Muscle of leg (tissue), 3 donors: ENCODE measurements at regions not wholly inside any gene's neighbourhood (a gene's known extent, or its start where the extent isn't known, plus 50 kb on each side); places are given as distances from the start of the nearest gene placed in this dataset.

Experiments used
- DNase-seq: peaks from one replicate; pipeline ENCODE4 v3.0.0; 2013
- H3K27ac ChIP-seq: one replicate; pipeline ENCODE4 v1.5.1; 2013; ENCODE audit warnings: mild to moderate bottlenecking, low read length, control low read depth
- H3K27me3 ChIP-seq: one replicate; pipeline ENCODE4 v1.6.1; 2013; ENCODE audit warnings: low read length; ENCODE audit not compliant: control insufficient read depth, insufficient read depth
- H3K36me3 ChIP-seq: one replicate; pipeline ENCODE4 v1.6.1; 2013; ENCODE audit warnings: low read length; ENCODE audit not compliant: control insufficient read depth, insufficient read depth
- H3K4me1 ChIP-seq: one replicate; pipeline ENCODE4 v1.6.1; 2013; ENCODE audit warnings: low read length; ENCODE audit not compliant: control insufficient read depth, insufficient read depth
- H3K4me3 ChIP-seq: one replicate; pipeline ENCODE4 v1.5.1; 2013; ENCODE audit warnings: low read length, control low read depth
- H3K9me3 ChIP-seq: replicated peaks from 2 replicates; pipeline ENCODE4 v1.6.1; 2013; ENCODE audit warnings: low read depth, low read length; ENCODE audit not compliant: control insufficient read depth
- WGBS: methylation state at CpG from one replicate; pipeline ENCODE4 v1.1.5; 2013; ENCODE audit warnings: missing lambda C conversion rate; ENCODE audit not compliant: insufficient coverage; 5-methylcytosine and 5-hydroxymethylcytosine counted together

DNA sequence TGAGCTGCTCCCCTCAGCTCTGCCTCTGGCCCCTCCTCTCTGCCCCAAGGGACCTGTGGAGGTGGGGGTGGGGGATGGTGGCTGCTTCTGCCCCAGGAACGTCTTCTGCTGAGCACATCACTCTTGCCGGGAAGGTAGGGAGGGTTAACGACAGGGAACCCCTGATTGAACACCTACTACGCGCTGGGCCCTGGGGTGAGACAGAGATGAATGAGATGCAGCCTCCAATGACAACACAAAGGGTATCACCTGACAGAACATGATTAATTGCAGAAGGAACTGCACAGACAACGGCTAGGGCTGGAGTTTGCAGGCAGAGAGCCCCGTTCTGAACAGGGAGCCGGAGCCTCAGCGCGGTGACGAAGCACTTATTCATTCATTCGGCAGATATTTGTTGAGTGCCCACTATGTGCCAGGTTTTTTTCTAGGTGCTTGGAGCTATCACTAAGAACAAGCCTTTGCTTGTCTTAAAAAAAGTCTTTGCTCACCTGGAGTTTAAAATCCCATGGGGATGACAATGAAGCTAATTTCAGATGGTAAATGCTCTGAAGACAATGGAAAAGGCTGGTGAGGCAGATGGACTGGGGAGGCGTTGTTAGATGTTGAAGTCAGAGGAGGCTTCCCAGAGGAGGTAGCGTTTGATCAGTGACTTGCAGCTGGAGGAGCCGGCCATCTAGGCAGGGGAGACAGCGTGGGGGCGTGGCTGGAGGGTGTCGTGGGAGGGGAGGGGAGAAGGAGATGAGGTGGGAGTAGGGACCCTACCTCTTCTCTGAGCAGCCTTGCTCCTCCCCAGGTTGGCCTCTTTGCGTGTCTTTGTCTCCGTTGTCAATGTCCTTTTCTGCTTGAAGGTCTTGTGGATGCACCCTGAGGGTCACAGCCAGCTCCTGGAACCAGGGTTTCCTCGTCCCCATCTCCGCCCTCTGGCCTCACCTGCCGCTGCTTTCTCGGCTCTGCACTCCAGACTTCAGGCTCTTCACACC lies 103.1 kb upstream of the CSF3R start:
- H3K27ac ChIP-seq = no peak overlapping the region
- no peak overlapping the region for H3K4me3 ChIP-seq
- no peaks in the 10 kb centered on the region for H3K36me3 ChIP-seq
- 27% methylated on average over 20 of the region's 24 CpGs for WGBS
- peaks cover 49% of the 10 kb centered on the region for H3K27me3 ChIP-seq
- H3K9me3 ChIP-seq = no peaks in the 10 kb centered on the region
- no peak for DNase-seq
- peaks cover 5% of the 10 kb centered on the region for H3K4me1 ChIP-seq

DNA sequence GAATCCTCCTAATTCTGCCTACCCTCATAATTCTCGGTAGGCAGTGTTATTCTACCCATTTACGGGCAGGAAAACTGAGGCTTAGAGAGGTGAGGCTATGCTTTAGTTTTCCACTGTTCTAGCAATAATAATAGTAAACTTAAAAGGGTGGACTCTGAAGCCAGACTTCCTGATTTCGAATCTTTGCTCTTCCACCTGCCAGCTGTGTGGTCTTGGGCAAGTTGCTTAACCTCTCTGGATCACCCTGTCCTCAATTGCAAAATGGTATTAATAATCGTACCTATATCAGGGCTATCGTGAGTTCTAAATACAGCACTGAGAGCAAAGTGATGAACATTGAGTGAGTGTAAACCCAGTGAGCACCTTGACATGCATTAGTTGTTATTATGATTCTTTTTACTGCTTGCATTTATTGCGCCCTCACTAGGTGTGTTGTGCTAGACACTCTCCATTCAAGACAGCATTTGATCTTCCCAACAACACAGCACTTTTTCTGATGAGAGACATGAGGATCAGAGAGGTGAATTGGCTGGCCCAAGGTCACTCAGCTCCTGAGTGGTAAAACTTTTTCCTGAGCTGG lies 102.3 kb upstream of the CSF3R start:
- Histone ChIP-seq H3K36me3 (no peaks in the 10 kb centered on the region), H3K4me1 (no peaks in the 10 kb centered on the region), H3K9me3 (no peaks in the 10 kb centered on the region), H3K27me3 (peaks cover 48% of the 10 kb centered on the region), H3K27ac (no peak overlapping the region), H3K4me3 (no peak overlapping the region)
- DNase-seq = no peak
- 60% methylated on average over 1 of the region's 6 CpGs for WGBS

DNA sequence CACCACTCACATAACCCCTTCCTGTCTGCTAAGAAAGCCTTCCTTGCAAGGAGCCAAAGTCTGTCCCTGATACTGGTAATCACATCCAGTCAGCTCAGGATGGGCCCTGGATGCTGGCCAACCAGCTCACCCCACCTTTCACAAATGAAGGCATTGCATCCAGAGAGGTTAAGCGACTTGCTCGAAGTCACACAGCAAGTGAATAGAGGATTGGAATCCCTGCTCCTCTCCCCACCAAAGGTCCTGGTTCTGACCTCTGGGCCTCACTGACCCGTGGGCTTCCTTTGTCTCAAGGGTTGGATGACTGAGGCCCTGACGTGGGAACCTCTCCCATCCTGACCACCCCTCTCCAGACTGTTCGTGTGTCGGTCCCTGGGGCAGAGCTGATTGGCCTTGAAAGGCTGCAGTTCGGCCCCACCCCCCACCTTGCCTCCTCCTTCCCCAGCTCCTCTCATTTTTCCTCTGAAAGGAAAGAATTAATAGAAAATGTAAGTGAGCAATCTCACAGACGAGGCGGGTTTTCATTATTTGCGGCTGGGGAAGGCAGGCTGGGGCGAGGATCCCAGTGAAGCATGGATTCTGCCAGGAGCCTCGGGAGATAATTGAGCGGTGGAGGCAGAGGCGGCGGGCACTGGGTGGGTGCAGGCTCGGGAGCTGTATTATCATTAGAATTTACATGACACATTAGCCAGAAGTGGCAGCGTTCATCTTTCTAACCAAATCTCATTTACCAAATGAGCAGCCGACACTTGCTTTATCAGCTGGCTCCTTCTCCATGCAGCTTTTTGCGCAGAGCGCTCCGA lies 101.5 kb upstream of the CSF3R start:
- WGBS = 64% methylated on average over 16 of the region's 21 CpGs
- DNase-seq = no peak

DNA sequence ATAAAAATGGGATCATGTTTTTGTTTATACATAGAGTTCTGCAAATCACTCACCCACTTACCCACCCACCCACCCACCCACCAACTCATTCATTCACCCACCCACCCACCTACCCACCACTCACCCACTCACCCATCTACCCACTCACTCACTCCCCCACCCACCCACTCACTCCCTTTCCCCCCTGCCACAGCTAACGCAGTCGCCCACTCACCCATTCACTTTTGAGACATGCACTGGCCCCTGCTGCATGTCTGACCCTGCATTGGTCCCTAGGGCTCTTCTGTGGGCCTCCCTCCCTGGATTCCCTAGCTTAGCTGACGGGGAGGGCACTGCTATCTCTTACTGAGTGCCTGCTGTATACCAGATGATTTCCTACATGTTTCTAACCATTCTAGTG lies 100.4 kb upstream of the CSF3R start:
- peaks cover 37% of the 10 kb centered on the region for H3K27me3 ChIP-seq

More for the DNA sequence above, 101.5 kb upstream of the CSF3R start:
- Histone ChIP-seq H3K4me1 (no peaks in the 10 kb centered on the region), H3K27me3 (peaks cover 42% of the 10 kb centered on the region), H3K36me3 (no peaks in the 10 kb centered on the region), H3K27ac (no peak overlapping the region), H3K4me3 (no peak overlapping the region), H3K9me3 (no peaks in the 10 kb centered on the region)

DNA sequence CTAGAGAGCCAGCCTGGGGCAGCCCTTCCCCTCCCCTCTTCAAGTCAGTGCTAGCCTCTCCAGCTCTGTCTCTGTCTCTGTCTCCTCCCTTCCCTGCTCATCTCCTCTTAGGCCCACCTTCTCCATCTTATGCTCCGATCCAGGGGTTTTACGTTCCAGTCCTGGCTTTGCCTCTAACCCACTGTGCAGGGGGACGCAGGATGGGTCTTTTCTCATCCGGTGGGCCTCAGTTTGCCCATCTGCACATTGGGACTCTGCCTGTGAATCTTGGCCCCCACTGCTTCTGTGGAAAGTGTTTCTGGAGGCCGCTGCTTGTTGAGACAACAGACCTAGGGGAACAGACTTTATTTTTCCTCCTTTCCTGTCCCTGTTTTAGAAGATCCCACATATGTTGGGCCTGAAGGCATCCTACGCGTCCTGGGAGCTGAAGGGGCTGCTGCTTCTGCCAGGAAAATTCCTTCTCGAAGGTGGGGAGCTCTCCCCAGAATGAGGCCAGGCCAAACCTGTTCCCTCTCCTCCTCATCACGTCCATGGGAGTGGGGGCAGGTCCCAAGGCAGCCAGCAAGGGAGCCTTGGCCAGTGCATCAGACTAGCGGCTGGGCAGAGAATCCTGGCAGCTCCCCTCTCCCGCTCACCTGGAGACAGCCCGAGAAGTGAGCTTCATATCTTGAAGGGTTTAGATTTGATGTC lies 99.5 kb upstream of the CSF3R start:
- no peak for DNase-seq
- peaks cover 37% of the 10 kb centered on the region for H3K27me3 ChIP-seq
- no peaks in the 10 kb centered on the region for H3K9me3 ChIP-seq
- H3K4me3 ChIP-seq = no peak overlapping the region
- 60% methylated on average over 7 of the region's 12 CpGs for WGBS
- no peaks in the 10 kb centered on the region for H3K4me1 ChIP-seq
- no peaks in the 10 kb centered on the region for H3K36me3 ChIP-seq
- H3K27ac ChIP-seq = no peak overlapping the region

More for the DNA sequence above, 100.4 kb upstream of the CSF3R start:
- no peaks in the 10 kb centered on the region for H3K4me1 ChIP-seq
- no peak overlapping the region for H3K4me3 ChIP-seq
- no peaks in the 10 kb centered on the region for H3K36me3 ChIP-seq
- DNase-seq = no peak
- no peak overlapping the region for H3K27ac ChIP-seq
- 79% methylated on average over 2 of the region's 3 CpGs for WGBS
- no peaks in the 10 kb centered on the region for H3K9me3 ChIP-seq

DNA sequence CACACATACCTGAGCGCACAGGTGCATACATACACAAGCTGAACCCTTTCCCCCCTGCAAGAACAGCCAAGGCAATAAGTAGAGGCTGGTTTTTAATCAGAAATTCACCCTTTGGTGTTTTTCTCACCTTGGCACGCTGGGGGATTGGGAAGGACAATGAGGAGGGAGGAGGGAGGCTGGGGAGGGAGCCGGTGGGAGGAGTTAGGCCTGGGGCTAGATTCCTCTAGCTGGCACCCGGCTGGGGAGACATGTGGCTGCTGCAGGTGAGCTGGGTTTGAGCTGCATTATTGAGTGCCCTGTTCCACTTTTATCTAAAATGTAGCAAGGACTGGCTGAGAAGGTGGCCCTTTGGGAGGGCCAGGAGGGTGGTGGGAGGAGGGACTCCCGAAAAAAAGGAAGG lies 97.8 kb upstream of the CSF3R start:
- Histone ChIP-seq H3K36me3 (no peaks in the 10 kb centered on the region), H3K4me3 (no peak overlapping the region), H3K27me3 (peaks cover 27% of the 10 kb centered on the region), H3K9me3 (no peaks in the 10 kb centered on the region), H3K27ac (no peak overlapping the region), H3K4me1 (no peaks in the 10 kb centered on the region)
- WGBS = 14% methylated on average over 3 of the region's 5 CpGs
- DNase-seq = no peak

DNA sequence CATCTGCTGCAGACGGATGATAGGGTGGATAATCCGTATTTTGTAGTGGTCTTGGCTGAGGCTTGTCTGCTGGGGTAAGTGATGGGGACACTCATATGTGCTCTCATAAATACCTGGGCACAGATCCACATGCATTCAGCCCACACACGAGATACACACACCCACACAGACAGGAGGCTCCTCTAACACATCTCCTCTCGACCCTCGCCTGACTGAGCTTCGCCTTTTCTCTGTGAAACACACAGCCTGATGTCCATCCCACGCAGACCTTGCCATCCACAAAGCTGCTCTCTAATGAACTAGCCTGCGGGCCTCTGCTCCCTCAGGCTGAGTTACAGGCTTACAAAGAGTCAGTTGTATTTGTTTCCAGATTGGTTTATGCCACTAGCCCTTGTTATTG lies 96.3 kb upstream of the CSF3R start:
- no peak for DNase-seq
- no peak overlapping the region for H3K27ac ChIP-seq
- H3K4me1 ChIP-seq = no peaks in the 10 kb centered on the region
- H3K4me3 ChIP-seq = no peak overlapping the region
- no peaks in the 10 kb centered on the region for H3K36me3 ChIP-seq
- WGBS = 17% methylated on average over 1 of the region's 8 CpGs
- H3K9me3 ChIP-seq = no peaks in the 10 kb centered on the region
- peaks cover 21% of the 10 kb centered on the region for H3K27me3 ChIP-seq

DNA sequence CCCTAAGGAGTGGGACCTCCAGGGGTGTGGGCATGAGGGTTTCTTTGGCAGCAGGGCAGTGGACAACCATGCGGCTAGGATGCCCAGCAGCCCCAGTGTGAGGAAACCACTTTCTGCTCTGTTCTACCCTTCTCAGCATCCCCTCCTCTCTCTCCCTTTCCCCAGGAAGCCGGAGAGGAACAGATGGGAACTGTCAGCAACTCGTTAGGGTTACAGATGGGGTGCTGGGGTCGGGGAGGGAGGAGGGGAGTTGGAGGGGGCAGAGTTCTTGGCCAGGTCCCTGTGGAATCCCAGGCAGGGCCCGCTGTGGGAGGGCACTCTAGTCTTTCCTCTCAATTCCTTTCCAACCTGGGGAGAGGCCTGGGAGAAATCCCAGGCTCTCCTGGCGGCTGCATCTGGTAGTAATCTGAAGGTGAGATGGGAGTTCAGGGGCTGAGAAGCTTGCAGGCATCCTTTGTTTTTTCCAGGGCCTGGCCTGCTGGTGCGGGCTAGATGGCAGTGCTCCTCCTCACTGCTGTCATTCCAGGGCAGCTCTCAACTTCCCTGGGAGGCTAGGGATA lies 93.9 kb upstream of the CSF3R start:
- Histone ChIP-seq H3K27ac (no peak overlapping the region), H3K4me1 (no peaks in the 10 kb centered on the region), H3K36me3 (no peaks in the 10 kb centered on the region), H3K4me3 (no peak overlapping the region), H3K27me3 (peaks cover 13% of the 10 kb centered on the region), H3K9me3 (no peaks in the 10 kb centered on the region)
- no peak for DNase-seq
- no CpG with 5 or more reads among the region's 7 CpGs for WGBS

DNA sequence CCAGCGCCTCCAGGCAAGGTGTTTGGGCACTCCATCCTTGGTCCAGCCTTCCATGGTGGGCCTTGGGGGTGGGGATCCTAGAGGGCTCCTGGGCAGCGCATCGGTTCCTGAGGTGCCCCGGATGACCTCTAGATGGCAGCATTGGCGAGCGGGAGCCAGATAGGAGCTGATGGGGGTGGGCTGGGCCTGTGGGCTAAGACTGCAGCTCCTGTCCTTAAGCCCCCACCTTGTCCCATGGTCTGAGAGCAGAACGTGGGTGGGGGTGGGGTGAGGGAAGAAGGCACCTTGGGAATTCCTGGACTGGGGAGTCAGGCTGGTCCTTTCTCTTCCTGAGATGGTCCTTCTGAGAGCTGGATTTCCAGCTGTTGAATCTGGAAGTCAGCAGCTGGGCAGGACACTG lies 93.4 kb upstream of the CSF3R start:
- WGBS = 0% methylated on average over 6 of the region's 7 CpGs
- H3K9me3 ChIP-seq = no peaks in the 10 kb centered on the region
- no peaks in the 10 kb centered on the region for H3K4me1 ChIP-seq
- no peaks in the 10 kb centered on the region for H3K36me3 ChIP-seq
- H3K27me3 ChIP-seq = peaks cover 12% of the 10 kb centered on the region
- no peak overlapping the region for H3K4me3 ChIP-seq
- H3K27ac ChIP-seq = no peak overlapping the region
- peak; percentile 48 for DNase-seq
